ENCODE measurements at regions not wholly inside any gene's neighbourhood (a gene's known extent, or its start where the extent isn't known, plus 50 kb on each side); places are given as distances from the start of the nearest gene placed in this dataset.

GRCh38 chr2:128876986-128877983, 558.6 kb upstream of the HS6ST1 start:
- no peak for TF ChIP-seq CTCF (IDR thresholded peaks at IDR 0.05; ENCODE audit: low read depth, low read length, missing control alignments)
- H3K4me3 ChIP-seq (replicated peaks; ENCODE audit: low read depth, low read length): no peak overlapping the region
- no peak for DNase-seq (ENCODE audit: extremely low read depth, low read depth)

GRCh38 chr2:128879161-128879560, 560.5 kb upstream of the HS6ST1 start:
- no peak for TF ChIP-seq CTCF (IDR thresholded peaks at IDR 0.05; ENCODE audit: low read depth, low read length, missing control alignments)
- DNase-seq (ENCODE audit: extremely low read depth, low read depth): no peak
- no peak overlapping the region for H3K4me3 ChIP-seq (replicated peaks; ENCODE audit: low read depth, low read length)

GRCh38 chr2:128894896-128895295, 576.2 kb upstream of the HS6ST1 start:
- TF ChIP-seq CTCF (IDR thresholded peaks at IDR 0.05; ENCODE audit: low read depth, low read length, missing control alignments): no peak
- H3K4me3 ChIP-seq (replicated peaks; ENCODE audit: low read depth, low read length): no peak overlapping the region
- DNase-seq (ENCODE audit: extremely low read depth, low read depth): no peak

GRCh38 chr2:128901572-128902391, 583.1 kb upstream of the HS6ST1 start:
- H3K4me3 ChIP-seq (replicated peaks; ENCODE audit: low read depth, low read length): no peak overlapping the region
- TF ChIP-seq CTCF (IDR thresholded peaks at IDR 0.05; ENCODE audit: low read depth, low read length, missing control alignments): no peak
- DNase-seq (ENCODE audit: extremely low read depth, low read depth): no peak

- no peak for DNase-seq (ENCODE audit: extremely low read depth, low read depth)
- no peak for TF ChIP-seq CTCF (IDR thresholded peaks at IDR 0.05; ENCODE audit: low read depth, low read length, missing control alignments)
- H3K4me3 ChIP-seq (replicated peaks; ENCODE audit: low read depth, low read length): no peak overlapping the region
These were observed 585.0 kb upstream of the HS6ST1 start for GRCh38 chr2:128903637-128904036.

- no peak overlapping the region for H3K4me3 ChIP-seq (replicated peaks; ENCODE audit: low read depth, low read length)
- TF ChIP-seq CTCF (IDR thresholded peaks at IDR 0.05; ENCODE audit: low read depth, low read length, missing control alignments): no peak
- DNase-seq (ENCODE audit: extremely low read depth, low read depth): no peak
These were observed 592.6 kb upstream of the HS6ST1 start for GRCh38 chr2:128911276-128911675.
